ENCODE measurements at regions not wholly inside any gene's neighbourhood (a gene's known extent, or its start where the extent isn't known, plus 50 kb on each side); places are given as distances from the start of the nearest gene placed in this dataset.

DNA sequence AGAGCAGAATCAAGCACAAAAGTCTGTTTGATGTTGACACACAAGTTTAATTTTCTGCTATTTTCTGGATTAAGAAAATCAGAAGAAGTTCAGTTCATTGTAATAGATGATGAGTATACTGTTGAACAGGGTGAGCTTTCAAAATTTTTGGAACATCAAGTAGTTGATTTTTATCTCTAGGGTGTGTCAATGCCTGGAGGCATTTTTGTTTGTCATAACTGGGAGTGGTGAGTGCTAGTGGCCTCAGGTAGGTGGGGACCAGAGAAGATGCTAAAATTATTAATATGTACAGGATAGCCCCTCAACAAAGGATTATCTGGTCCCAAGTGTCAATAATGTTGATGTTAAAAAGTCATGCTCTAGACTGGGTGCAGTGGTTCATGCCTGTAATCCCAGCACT is 279.7 kb upstream of the GNPDA2 start:
- Histone ChIP-seq H3K9me3 (no peaks in the 10 kb centered on the region), H3K27me3 (ENCODE audit: insufficient read depth in 3 of 3, low read length in 2 of 3) (no peaks in the 10 kb centered on the region), H3K27ac (no peak overlapping the region), H3K36me3 (ENCODE audit: insufficient read depth in 1 of 2, low read depth in 1 of 2) (no peaks in the 10 kb centered on the region), H3K4me3 (no peak overlapping the region), H3K4me1 (no peaks in the 10 kb centered on the region)
- intact Hi-C loops (cut with DNase I) = no loop called here
- DNase-seq = no peak
- no peak for TF ChIP-seq CTCF (IDR thresholded peaks at IDR 0.05)
- ATAC-seq = no peak

DNA sequence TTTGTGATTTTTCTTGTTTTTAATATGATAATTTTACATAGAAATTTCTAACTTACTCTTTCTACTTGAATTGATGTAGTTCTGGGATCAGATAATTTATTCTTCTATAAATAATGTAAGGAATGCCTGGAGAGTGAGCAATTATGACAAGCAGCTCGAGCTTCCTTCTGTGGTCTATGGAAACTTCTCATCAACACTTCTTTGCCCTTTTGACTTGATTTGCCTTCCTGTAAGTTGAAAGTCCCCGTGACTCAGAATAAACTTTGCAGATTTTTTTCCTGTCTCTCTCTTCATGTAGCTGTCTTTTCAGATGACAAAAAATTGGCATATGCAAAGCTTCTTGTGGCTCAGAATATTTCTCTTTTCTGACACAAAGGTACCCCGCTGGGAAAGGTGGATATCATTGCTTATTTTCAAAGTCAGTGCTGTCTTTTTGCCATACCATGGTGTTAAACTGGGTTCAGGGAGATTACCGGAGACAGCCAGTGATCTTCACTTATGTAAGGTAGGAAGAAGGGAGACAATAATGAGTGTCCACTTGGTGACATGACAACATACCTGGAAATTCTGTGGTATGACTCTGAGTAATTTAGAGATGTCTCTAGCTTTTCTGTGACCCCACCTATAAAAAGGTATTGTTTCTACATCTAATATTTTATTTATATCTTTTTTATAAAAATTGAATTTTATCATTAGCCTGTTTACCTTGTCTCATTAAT is 278.6 kb upstream of the GNPDA2 start:
- H3K36me3 ChIP-seq (ENCODE audit: insufficient read depth in 1 of 2, low read depth in 1 of 2) = no peaks in the 10 kb centered on the region
- 63 to 68% (median 66%) methylated on average over 4 of the region's 4 CpGs for WGBS, 3 donors
- H3K4me3 ChIP-seq = no peak overlapping the region
- H3K27ac ChIP-seq = no peak overlapping the region
- H3K9me3 ChIP-seq = no peaks in the 10 kb centered on the region
- TF ChIP-seq CTCF (IDR thresholded peaks at IDR 0.05) = no peak
- no peaks in the 10 kb centered on the region for H3K27me3 ChIP-seq (ENCODE audit: insufficient read depth in 3 of 3, low read length in 2 of 3)
- intact Hi-C loops (cut with DNase I) = no loop called here
- no peaks in the 10 kb centered on the region for H3K4me1 ChIP-seq
- ATAC-seq = no peak
- DNase-seq = no peak

DNA sequence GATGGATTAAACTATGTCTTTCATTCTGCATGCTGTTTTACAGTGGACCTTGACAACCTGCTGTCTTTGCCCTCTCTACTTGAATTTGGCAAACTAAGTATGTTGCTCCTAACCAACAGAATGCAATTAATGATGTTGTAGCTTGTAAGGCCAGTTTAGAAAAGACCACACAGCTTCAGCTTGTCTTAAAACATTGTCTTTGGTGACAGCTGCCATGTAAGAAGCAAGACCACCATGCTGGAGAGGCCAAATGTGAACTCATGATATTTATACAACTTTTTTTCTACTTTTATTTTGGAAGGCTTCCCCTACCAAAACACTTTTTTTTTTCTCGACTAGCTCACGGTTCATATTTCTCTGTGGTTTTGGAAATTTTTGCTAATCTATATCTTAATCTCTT is 278.0 kb upstream of the GNPDA2 start:
- intact Hi-C loops (cut with DNase I) = no loop called here
- TF ChIP-seq CTCF (IDR thresholded peaks at IDR 0.05) = no peak
- no peaks in the 10 kb centered on the region for H3K9me3 ChIP-seq
- ATAC-seq (no peak), DNase-seq (no peak)
- no peak overlapping the region for H3K4me3 ChIP-seq
- WGBS, 3 donors = 32 to 51% (median 45%) methylated on average over 2 of the region's 2 CpGs
- H3K27ac ChIP-seq = no peak overlapping the region
- H3K36me3 ChIP-seq (ENCODE audit: insufficient read depth in 1 of 2, low read depth in 1 of 2) = no peaks in the 10 kb centered on the region
- H3K4me1 ChIP-seq = no peaks in the 10 kb centered on the region
- H3K27me3 ChIP-seq (ENCODE audit: insufficient read depth in 3 of 3, low read length in 2 of 3) = no peaks in the 10 kb centered on the region

DNA sequence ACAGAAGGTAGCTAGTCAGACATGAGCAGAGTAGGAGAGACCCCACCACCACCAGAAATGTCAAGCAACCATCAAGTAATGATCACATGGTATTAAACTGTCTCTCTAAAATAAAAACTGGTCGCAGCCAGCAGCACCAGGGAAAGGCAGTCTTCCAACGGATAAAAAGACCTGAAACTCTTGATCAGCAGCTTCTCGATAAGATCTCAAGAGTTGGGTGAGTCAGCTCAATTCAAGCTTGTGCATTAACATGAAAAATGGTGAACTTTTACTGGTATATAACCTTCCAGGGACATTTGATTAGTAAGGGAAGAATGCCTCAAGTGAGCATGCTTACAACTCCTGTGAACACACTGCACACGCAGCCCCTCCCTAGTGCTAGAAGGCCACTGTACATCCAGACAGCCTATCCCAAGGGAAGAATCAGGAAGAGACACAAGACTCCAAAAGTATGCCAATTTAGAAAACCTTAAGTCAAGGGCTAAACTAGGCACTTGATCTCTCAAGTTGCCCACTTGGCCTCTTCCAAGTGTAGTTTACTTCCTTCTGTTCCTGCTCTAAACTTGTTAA is 270.0 kb upstream of the GNPDA2 start:
- intact Hi-C loops (cut with DNase I) = no loop called here
- no peaks in the 10 kb centered on the region for H3K4me1 ChIP-seq
- no peak overlapping the region for H3K27ac ChIP-seq
- H3K27me3 ChIP-seq (ENCODE audit: insufficient read depth in 3 of 3, low read length in 2 of 3) = no peaks in the 10 kb centered on the region
- no peak for TF ChIP-seq CTCF (IDR thresholded peaks at IDR 0.05)
- WGBS, 3 donors = 91 to 93% (median 91%) methylated on average over 4 of the region's 4 CpGs
- H3K36me3 ChIP-seq (ENCODE audit: insufficient read depth in 1 of 2, low read depth in 1 of 2) = no peaks in the 10 kb centered on the region
- no peak overlapping the region for H3K4me3 ChIP-seq
- DNase-seq (no peak), ATAC-seq (no peak)
- H3K9me3 ChIP-seq = no peaks in the 10 kb centered on the region

GRCh38 chr4:44988011-44988410 is 261.7 kb upstream of the GNPDA2 start:
- intact Hi-C loops (cut with DNase I) = no loop called here
- 60 to 70% (median 66%) methylated on average over 5 of the region's 5 CpGs for WGBS, 3 donors
- H3K27ac ChIP-seq = no peak overlapping the region
- H3K4me3 ChIP-seq = no peak overlapping the region
- H3K27me3 ChIP-seq (ENCODE audit: insufficient read depth in 3 of 3, low read length in 2 of 3) = no peaks in the 10 kb centered on the region
- TF ChIP-seq CTCF (IDR thresholded peaks at IDR 0.05) = no peak
- H3K36me3 ChIP-seq (ENCODE audit: insufficient read depth in 1 of 2, low read depth in 1 of 2) = no peaks in the 10 kb centered on the region
- H3K4me1 ChIP-seq = no peaks in the 10 kb centered on the region
- no peak for ATAC-seq
- DNase-seq = no peak
- H3K9me3 ChIP-seq = no peaks in the 10 kb centered on the region
